ENCODE measurements at regions not wholly inside any gene's neighbourhood (a gene's known extent, or its start where the extent isn't known, plus 50 kb on each side); places are given as distances from the start of the nearest gene placed in this dataset.
A peak's percentile ranks its signal among the peaks of the same experiment; 100 is the strongest.

DNA sequence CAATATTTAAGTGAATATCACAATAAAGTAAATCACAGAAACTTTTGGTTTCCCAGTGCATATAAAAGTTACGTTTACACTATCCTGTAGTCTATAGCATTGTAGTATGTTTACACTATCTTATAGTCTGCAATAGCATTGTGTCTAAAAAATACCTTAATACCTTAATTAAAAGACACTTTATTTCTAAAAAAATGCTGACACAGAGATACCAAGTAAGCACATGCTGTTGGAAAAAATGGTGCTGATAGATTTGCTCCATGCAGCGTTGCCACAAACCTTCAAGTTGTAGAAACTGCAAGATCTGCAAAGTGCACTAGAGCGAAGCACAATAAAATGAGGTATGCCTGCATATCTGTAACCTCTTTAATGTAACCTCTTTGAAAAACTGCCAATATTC, 847.3 kb downstream of the GLUD2 start:
- Mint-ChIP-seq H3K4me3 (no peak overlapping the region), H3K9me3 (no peaks in the 10 kb centered on the region), H3K27ac (no peak overlapping the region), H3K4me1 (no peaks in the 10 kb centered on the region), H3K27me3 (no peaks in the 10 kb centered on the region), H3K36me3 (ENCODE audit: low read depth) (no peaks in the 10 kb centered on the region)
- no peak for ATAC-seq (replicated peaks)

DNA sequence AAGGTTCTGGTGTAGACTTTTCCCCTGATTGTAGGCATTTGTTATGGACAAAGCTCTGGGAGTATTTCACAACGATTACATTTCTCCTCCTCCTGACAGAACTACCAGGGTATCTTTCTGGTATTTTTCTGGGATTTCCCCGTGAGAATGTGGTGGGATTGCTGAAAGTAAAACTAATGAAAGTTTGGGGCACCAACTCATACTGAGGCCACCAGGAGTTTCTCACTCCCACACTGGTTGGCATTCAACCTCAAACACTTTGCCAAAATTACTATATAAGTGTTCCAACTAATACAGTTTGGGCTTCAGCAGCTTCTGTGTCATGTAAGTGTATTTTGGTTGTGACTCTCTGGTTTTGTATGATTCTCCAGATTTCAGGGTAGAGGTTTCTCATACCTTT, 855.1 kb downstream of the GLUD2 start:
- ATAC-seq (replicated peaks): no peak
- Mint-ChIP-seq H3K9me3 (no peaks in the 10 kb centered on the region), H3K36me3 (ENCODE audit: low read depth) (no peaks in the 10 kb centered on the region), H3K27me3 (no peaks in the 10 kb centered on the region), H3K4me1 (no peaks in the 10 kb centered on the region), H3K27ac (no peak overlapping the region), H3K4me3 (no peak overlapping the region)

DNA sequence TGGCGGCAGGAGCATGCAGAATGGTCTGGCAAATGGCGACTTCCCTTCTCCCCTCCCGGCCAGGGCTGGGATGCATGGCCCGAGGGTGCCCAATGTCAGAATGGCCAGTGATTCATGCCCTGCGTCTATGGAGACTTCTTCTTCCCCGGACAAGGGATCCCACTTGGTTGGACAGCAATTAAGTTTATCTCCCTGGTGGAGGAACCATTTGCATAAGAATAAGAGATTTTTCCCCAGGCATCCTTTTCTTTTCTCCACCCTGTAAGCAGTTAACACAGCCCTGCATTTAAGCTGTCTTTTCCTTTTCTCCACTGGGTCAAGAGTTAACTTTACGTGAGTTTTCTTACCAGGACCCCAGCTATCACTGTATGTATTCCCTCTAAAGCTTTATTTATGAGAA, 856.6 kb downstream of the GLUD2 start:
- Mint-ChIP-seq H3K9me3 (no peaks in the 10 kb centered on the region), H3K27me3 (no peaks in the 10 kb centered on the region), H3K4me3 (no peak overlapping the region), H3K4me1 (no peaks in the 10 kb centered on the region), H3K27ac (no peak overlapping the region), H3K36me3 (ENCODE audit: low read depth) (no peaks in the 10 kb centered on the region)
- ATAC-seq (replicated peaks): no peak

DNA sequence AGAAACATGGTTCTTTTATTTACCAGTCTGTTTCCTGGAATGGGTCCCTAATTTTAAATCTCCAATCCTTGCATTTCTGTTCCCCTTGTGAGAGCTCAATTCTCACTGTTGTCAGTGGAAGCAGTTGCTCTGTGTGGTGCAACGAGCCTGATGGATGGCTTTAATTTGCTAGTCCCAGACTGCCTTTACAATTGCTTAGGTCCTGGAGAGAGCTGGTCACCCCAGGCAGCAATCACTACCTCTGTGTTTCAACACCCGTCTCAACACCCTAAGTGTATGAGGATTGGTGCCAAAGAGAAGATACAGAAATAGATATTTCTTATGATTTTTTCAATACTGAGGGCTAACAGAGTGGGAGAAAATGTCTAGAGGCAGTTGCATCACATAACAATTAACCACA, 873.8 kb downstream of the GLUD2 start:
- Mint-ChIP-seq H3K36me3 (ENCODE audit: low read depth) (no peaks in the 10 kb centered on the region), H3K27ac (no peak overlapping the region), H3K27me3 (no peaks in the 10 kb centered on the region), H3K4me3 (no peak overlapping the region), H3K9me3 (no peaks in the 10 kb centered on the region), H3K4me1 (no peaks in the 10 kb centered on the region)
- no peak for ATAC-seq (replicated peaks)

DNA sequence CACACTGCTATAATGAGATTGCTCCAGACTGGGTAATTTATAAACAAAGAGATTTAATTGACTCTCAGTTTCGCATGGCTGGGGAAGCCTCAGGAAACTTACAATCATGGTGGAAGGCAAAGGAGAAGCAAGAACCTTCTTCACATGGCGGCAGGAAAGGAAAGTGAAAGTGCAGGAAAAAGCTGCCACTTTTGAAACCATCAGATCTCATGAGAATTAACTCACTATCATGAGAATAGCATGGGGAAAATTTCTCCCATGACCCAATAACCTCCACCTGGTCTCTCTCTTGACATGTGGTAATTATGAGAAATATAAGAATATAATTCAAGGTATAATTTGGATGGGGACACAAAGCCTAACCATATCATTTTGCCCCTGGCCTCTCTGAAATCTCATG, 884.2 kb downstream of the GLUD2 start:
- Mint-ChIP-seq H3K9me3 (no peaks in the 10 kb centered on the region), H3K27me3 (no peaks in the 10 kb centered on the region)

DNA sequence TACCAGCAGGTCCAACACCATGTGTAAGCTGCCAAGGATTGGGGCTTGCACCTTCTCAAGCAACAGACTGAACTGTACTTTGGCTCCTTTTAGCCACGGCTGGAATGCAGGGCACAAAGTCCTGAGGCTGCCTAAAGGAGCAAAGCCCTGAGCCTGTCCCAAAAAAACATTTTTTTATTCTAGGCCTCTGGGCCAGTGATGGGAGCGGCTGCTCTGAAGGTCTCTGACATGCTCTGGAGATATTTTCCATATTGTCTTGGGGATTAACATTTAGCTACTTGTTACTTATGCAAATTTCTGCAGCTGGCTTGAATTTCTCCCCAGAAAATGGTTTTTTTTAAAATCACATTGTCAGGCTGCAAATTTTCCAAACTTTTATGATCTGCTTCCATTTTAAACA, 885.3 kb downstream of the GLUD2 start:
- Mint-ChIP-seq H3K4me3 (no peak overlapping the region), H3K4me1 (no peaks in the 10 kb centered on the region), H3K27me3 (no peaks in the 10 kb centered on the region), H3K36me3 (ENCODE audit: low read depth) (no peaks in the 10 kb centered on the region), H3K27ac (no peak overlapping the region), H3K9me3 (no peaks in the 10 kb centered on the region)
- no peak for ATAC-seq (replicated peaks)

More for the DNA sequence above, 884.2 kb downstream of the GLUD2 start:
- Mint-ChIP-seq H3K4me3 (no peak overlapping the region), H3K4me1 (no peaks in the 10 kb centered on the region), H3K27ac (no peak overlapping the region), H3K36me3 (ENCODE audit: low read depth) (no peaks in the 10 kb centered on the region)
- ATAC-seq (replicated peaks): no peak

DNA sequence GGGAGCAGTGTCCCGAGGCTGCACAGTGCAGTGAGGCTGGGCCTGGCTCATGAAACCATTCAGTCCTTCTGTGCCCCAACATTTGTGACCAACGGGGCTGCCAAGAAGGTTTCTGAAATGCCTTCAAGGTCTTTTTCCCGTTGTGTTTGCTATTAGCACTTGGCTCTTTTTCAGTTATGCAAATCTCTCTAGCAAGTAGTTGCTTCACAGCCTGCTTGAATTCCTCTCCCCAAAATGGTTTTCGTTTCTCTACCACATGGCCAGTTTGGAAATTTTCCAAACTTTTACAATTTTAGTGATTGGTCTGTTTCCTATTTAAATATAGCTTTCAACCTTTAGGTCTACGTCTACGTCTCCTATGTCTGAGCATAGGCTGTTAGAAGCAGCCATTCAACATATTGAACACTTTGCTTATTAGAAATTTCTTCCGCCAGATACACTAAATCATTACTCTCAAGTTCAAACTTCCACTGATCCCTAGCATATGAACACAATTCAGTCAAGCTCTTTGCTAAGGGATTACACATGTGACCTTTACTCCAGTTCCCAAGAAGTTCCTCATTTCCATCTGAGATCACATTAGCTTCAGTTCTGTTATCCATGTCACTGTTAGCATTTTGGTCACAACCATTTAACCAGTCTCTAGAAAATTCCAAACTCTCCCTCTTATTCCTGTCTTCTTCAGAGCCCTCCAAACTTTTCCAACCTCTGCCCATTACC, 901.8 kb downstream of the GLUD2 start:
- Mint-ChIP-seq H3K4me3 (no peak overlapping the region), H3K27me3 (no peaks in the 10 kb centered on the region), H3K9me3 (peaks cover 7% of the 10 kb centered on the region), H3K4me1 (no peaks in the 10 kb centered on the region), H3K36me3 (ENCODE audit: low read depth) (no peaks in the 10 kb centered on the region), H3K27ac (no peak overlapping the region)
- no peak for ATAC-seq (replicated peaks)

DNA sequence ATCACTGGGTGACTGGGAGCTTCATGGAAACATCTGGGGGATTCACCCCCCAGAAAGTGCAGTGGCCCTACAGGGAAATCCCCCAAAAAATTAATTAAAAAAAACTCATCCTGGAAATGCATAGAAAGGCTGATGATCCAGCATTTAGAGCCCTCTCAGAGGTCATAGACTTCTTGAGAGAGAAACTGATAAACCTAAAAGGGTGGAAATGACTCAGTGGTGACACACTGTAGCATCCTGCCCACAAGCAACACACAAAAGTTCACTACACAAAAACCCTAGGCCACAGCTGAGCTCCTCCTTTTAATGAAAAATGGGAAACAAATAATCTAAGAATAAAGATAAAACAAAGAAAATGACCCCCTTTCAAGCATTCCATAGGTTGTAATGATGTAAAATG, 911.5 kb downstream of the GLUD2 start:
- Mint-ChIP-seq H3K27ac (no peak overlapping the region), H3K27me3 (no peaks in the 10 kb centered on the region), H3K36me3 (ENCODE audit: low read depth) (no peaks in the 10 kb centered on the region), H3K4me1 (no peaks in the 10 kb centered on the region), H3K9me3 (peaks cover 5% of the 10 kb centered on the region), H3K4me3 (no peak overlapping the region)
- ATAC-seq (replicated peaks): peak; percentile 39

DNA sequence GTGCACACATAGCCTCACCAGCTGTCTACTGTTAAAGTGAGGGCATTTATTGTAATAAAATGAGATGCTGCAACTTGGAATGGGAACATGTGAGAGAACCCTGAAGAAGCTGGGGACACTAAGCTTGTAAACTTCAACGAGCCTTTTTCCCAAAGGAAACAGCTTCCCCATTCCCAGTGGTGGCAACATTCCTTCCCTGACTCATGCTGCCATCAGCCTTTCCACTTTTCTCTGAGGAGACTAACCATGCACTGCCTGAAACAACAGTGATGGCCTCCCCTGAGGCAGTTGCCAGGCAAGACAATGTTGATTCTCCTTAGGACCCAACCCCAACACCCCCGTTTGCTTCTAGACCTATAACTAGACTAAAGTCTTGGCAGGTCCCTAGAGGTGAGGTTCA, 928.3 kb downstream of the GLUD2 start:
- Mint-ChIP-seq H3K4me1 (no peaks in the 10 kb centered on the region), H3K9me3 (no peaks in the 10 kb centered on the region), H3K27ac (no peak overlapping the region), H3K4me3 (no peak overlapping the region), H3K27me3 (no peaks in the 10 kb centered on the region), H3K36me3 (ENCODE audit: low read depth) (no peaks in the 10 kb centered on the region)
- ATAC-seq (replicated peaks): no peak

DNA sequence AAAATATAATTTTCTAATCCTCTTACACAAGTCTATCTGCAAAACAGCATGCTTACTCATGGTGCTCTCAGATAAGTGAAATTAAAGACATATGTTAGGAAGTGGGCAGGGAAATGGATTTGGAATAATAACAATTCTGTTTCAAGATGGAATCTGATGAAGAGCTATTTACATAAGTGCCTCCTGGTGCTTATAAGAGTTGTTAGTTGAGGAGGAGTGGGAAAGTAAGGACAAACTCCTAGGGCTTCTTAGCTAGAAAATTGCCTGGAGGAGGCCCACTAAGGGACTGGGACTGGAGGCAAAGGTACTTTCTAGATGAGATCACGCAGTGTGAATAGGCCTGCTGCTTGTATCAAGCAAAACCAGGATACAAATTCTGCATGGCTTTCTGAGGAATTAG, 939.8 kb downstream of the GLUD2 start:
- Mint-ChIP-seq H3K9me3 (no peaks in the 10 kb centered on the region), H3K4me1 (no peaks in the 10 kb centered on the region), H3K4me3 (no peak overlapping the region), H3K36me3 (ENCODE audit: low read depth) (no peaks in the 10 kb centered on the region), H3K27ac (no peak overlapping the region), H3K27me3 (no peaks in the 10 kb centered on the region)
- ATAC-seq (replicated peaks): no peak

DNA sequence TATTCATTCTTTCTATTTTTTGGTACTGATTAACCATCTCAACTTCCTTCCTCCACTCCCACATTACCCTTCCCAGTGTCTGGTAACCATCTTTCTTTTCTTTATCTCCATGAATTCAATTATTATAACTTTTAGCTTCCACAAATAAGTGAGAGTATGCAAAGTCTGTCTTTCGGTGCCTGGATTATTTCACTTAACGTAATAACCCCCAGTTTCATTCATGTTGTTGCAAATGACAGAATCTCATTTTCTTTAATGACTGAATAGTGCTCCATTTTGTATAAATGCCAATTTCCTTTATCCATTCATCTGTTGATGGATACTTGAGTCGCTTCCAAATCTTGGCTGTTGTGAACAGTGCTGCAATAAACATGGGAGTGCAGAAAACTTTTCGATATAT, 940.4 kb downstream of the GLUD2 start:
- no peaks in the 10 kb centered on the region for H3K4me1 Mint-ChIP-seq
- no peaks in the 10 kb centered on the region for H3K9me3 Mint-ChIP-seq
- no peaks in the 10 kb centered on the region for H3K36me3 Mint-ChIP-seq (ENCODE audit: low read depth)
- ATAC-seq (replicated peaks): no peak
- H3K27ac Mint-ChIP-seq: no peak overlapping the region
- no peak overlapping the region for H3K4me3 Mint-ChIP-seq
- H3K27me3 Mint-ChIP-seq: no peaks in the 10 kb centered on the region

DNA sequence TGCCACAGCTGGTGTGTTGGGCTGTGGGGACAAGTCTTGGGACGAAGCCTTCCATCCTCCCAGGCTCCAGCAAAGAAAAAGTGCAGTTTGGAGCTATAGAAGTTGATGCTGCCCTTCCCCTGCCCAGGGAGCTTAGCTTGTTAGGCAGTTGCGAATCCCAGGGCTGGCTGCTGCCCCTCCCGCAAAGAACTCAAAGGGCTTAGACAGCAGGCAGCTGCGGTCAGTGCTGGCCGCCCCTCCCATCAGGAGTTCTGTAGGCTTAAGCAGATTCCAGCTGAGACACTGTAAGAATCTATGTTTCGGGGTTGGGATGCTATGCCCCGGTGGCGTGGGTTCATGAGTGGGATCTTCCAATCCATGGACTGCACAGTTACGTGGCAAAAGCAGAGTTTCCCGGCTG, 956.7 kb downstream of the GLUD2 start:
- no peak for ATAC-seq (replicated peaks)
- no peaks in the 10 kb centered on the region for H3K36me3 Mint-ChIP-seq (ENCODE audit: low read depth)
- no peak overlapping the region for H3K27ac Mint-ChIP-seq
- H3K4me3 Mint-ChIP-seq: no peak overlapping the region
- H3K27me3 Mint-ChIP-seq: no peaks in the 10 kb centered on the region
- H3K4me1 Mint-ChIP-seq: no peaks in the 10 kb centered on the region
- H3K9me3 Mint-ChIP-seq: peaks cover 10% of the 10 kb centered on the region

DNA sequence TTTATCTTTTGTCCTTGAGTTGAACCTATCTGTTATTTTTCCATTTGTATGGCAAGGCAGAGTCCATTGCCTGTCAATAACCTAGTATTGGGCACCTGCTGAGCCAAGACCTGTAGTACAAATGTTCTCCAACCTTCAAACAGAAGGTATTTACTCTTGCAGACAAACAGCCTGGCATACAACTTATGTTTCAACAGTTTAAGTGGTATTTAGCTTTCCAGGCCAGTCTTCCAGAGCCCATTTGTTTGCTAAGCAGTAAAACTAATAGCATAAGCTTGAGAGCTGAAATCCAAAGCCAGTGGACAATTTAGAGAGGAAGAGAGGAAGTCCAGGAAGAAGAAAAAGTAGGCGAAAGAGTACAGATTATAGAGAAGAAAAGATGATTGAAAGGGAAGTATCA, 979.3 kb downstream of the GLUD2 start:
- ATAC-seq (replicated peaks): no peak
- H3K36me3 Mint-ChIP-seq (ENCODE audit: low read depth): no peaks in the 10 kb centered on the region
- no peak overlapping the region for H3K27ac Mint-ChIP-seq
- no peaks in the 10 kb centered on the region for H3K9me3 Mint-ChIP-seq
- no peak overlapping the region for H3K4me3 Mint-ChIP-seq
- no peaks in the 10 kb centered on the region for H3K4me1 Mint-ChIP-seq
- no peaks in the 10 kb centered on the region for H3K27me3 Mint-ChIP-seq

DNA sequence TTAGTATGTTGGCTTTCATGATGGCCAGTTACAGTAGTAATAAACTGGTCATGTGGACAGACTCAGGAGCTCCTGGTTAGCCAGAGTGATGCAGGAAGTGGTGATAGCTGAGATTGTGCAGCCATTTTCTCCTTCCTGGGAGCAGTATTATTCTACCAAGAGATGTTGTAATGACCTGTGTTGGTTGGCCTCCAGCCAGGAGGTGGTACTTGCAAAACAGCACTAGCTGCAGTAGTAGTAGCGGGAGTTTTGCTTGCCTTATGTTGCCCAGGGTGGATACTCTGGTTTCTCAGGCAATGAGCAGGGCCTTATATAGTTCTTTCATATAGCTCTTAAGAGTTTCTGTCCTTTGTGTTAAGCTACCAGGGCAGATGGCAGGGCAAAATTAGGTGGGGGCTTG, 998.8 kb downstream of the GLUD2 start:
- ATAC-seq (replicated peaks): no peak
- no peak overlapping the region for H3K4me3 Mint-ChIP-seq
- no peak overlapping the region for H3K27ac Mint-ChIP-seq
- H3K27me3 Mint-ChIP-seq: no peaks in the 10 kb centered on the region
- no peaks in the 10 kb centered on the region for H3K9me3 Mint-ChIP-seq
- no peaks in the 10 kb centered on the region for H3K36me3 Mint-ChIP-seq (ENCODE audit: low read depth)
- no peaks in the 10 kb centered on the region for H3K4me1 Mint-ChIP-seq

DNA sequence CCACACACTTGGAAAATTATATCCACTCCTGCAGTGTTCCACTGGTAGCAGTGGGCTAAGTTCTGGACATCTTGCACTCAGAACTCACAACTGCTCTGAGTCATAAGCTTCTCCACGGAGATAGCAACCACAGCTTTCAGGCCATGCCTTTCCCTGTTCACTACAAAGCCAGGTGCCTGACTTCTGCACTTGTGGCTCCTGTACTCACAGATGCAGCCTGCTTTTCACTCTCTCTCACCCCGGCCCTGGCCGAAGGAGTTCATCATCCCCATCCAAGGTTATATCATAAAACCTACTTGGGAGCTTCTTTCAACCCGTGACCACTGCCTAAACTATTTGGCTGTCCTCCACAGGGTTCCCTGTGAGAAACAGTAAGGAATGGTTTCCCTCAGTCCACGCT, 999.4 kb downstream of the GLUD2 start:
- ATAC-seq (replicated peaks): no peak
- no peaks in the 10 kb centered on the region for H3K36me3 Mint-ChIP-seq (ENCODE audit: low read depth)
- no peaks in the 10 kb centered on the region for H3K9me3 Mint-ChIP-seq
- no peak overlapping the region for H3K4me3 Mint-ChIP-seq
- H3K4me1 Mint-ChIP-seq: no peaks in the 10 kb centered on the region
- H3K27ac Mint-ChIP-seq: no peak overlapping the region
- H3K27me3 Mint-ChIP-seq: no peaks in the 10 kb centered on the region

DNA sequence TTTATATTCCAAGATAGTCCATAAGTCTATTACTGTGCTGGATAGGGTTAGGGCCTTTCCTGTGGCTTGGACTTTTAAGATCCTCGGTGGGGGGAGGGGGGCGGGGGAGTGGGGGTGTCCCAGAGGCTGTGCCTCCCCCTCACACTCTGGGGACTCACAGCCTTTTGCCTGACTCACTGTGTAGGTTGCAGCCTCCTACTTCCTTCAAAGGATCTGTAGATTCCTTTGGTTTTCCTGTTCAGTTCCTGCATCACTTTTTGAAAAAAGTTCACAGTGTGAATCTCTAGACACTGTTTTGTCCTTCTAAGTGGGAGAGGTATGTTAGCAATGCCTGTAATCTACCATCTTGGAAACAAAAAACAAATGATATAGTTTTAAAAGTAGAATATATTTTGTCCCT, 999.9 kb downstream of the GLUD2 start:
- ATAC-seq (replicated peaks): no peak
- Mint-ChIP-seq H3K4me1 (no peaks in the 10 kb centered on the region), H3K36me3 (ENCODE audit: low read depth) (no peaks in the 10 kb centered on the region), H3K27me3 (no peaks in the 10 kb centered on the region), H3K9me3 (no peaks in the 10 kb centered on the region), H3K27ac (no peak overlapping the region), H3K4me3 (no peak overlapping the region)
